Left cardiac atrium (tissue), 4 donors: ENCODE measurements at regions not wholly inside any gene's neighbourhood (a gene's known extent, or its start where the extent isn't known, plus 50 kb on each side); places are given as distances from the start of the nearest gene placed in this dataset.

ENCODE experiments used
- ATAC-seq, 2 donors: fragments of 200-7000 bp; cut with Tn5 transposase; one replicate each; pipeline ENCODE4 v1.9.1; 2020; ENCODE audit warnings: mild to moderate bottlenecking in 2 of 2, moderate library complexity in 2 of 2
- DNase-seq: peaks from one replicate; pipeline ENCODE4 v3.0.0-alpha.2; 2020
- intact Hi-C, 2 donors: fragments of 100-400 bp; cut with DNase I; formaldehyde crosslinking; loops; one replicate each; pipeline versions ENCODE4 v1.14.1 to v1.15.1; 2022 to 2023
- donor health status: DM: no; HTN: yes; CAD: no.
- donor health status: DM: no; HTN: yes; CAD: no; lungs with severe emphysema.
- donor health status: DM: yes; HTN: yes; CAD: no.
- donor health status: Dilated cardiomyopathy.

DNA sequence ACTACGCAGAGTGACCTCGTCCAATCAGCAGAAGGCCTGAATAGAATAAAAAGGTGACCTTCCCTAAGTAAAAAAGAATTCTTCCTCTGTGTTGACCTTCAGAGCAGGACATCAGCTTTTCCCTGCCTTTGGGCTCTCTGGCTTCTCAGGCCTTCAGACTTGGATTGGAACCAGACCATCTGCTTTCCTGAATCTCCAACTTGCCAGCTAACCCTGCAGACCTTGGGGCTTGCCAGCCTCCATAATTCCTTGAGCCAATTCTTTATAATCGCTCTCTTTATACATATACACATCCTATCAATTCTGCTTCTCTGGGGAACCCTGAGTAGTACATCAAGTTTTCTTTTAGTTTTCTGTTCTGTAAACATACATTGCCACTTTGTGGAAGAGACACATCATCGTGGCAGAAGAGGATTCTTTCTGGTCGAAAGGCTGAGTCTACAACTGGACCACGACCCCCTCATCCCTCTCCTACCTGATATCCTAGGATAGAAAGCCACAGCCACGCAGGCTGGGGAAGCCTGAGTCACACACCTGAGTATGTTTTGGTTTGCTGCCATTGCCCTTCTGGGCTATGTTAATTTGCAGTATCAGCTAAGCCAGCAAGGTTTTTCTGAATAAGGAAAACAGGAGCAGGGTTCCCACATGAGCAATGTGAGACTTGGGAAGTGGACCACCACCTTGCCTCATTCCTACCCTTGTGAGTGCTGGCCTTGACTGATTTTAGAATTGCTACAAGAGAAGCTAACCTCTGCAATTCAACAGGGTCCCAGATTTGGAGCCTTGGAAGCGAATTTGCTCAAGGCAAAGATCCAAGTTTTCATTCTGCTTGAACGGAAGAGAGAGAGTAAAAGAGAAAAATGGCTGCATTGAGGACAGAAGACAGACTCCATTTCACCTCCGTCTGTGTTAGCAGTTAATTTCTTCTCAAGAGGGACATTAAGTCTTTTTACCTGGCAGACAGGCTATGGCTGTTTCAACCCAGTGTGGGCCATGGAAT, 445.2 kb upstream of the FZD8 start:
- intact Hi-C loops: no loop called here
- DNase-seq: no peak
- ATAC-seq: no peak

- DNase-seq (no peak), ATAC-seq (no peak)
- intact Hi-C loops: no loop called here
These were observed 433.1 kb upstream of the FZD8 start for GRCh38 chr10:36075196-36075595.

DNA sequence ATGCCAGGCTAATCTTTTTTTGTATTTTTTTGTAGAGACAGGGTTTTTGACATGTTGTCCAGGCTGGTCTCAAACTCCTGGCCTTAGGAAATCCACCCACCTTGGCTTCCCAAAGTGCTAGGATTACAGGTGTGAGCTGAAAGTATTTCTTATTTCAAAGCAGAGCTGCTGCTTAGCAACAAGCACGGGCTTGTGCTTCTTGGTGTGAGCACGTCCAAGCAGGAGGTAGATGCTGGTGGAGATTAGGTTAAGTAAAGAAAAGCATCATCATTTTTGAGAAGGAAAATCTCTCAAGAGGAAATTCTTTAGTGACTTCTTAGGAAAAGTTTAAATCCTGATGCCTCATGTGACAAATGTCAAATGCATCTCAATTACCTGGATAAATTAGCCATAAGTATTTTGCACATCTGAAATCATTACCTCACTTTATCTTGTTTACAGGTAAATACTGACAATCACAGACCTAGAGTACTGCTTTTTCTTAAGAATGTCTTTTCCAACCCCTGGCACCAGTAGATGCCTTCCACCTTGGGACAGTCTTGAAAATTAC, 431.8 kb upstream of the FZD8 start:
- intact Hi-C loops: no loop called here
- no peak for DNase-seq
- ATAC-seq: no peak

- intact Hi-C loops: no loop called here
- no peak for ATAC-seq
- no peak for DNase-seq
These were observed 426.4 kb upstream of the FZD8 start for GRCh38 chr10:36068542-36068941.

GRCh38 chr10:36067748-36068147, 425.7 kb upstream of the FZD8 start:
- intact Hi-C loops: no loop called here
- DNase-seq (no peak), ATAC-seq (no peak)

DNA sequence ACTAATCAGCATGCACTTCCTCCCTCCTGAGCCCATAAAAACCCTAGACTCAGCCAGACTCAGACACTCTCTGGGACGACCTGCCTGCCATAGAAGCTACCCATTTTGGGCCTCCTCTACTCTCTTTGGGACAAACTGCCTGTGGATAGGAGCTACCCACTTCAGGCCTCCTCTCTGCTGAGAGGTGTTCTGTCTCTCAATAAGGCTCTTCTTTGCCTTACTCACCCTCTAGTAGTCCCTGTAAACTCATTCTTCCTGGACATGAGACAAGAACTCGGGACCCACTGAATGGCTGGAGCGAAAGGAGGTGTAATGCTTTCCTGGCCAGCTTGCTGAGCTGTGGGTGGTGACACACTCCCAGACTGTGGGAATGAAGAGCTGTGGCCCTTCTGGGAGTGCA, 424.8 kb upstream of the FZD8 start:
- DNase-seq: no peak
- no peak for ATAC-seq
- intact Hi-C loops: no loop called here

DNA sequence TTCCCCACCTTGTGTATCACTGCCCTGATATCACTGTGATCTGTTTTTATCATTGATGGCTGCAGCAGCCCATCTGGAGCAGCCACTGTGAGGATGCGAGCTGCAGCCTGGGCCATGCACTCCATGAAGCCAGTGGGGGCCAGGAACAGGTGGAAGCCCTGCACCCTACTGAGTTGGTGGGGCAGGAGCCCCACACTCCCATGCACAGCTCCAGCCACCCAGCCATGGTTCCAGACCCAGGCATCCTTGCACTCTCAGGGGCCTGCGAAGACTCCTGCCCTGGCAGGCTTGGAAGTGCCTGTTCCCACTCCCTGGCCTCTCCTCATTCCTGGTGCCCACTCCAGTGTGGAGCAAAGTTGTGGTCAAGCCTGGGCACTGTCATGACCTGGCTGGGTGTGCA, 424.0 kb upstream of the FZD8 start:
- ATAC-seq (no peak), DNase-seq (no peak)
- intact Hi-C loops: no loop called here

DNA sequence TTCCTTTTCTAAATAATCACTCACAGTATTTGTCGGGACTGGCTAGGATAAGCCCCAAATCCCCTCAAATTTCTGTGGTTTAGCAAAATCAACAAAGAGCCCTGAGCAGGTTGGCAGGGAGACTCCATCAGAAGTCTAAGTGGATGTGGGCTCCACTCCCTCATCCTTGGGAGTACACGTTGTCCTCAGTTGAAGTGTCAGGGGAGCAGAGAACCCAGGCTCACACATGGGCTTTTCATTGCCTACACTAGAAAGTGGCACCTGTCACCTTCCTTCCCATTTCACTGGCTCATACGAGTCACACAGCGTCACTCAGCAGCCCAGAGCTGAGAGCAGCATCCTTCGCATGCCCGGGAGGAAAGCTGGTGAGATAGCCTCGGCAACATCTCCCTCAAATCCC, 421.3 kb upstream of the FZD8 start:
- ATAC-seq: no peak
- DNase-seq: no peak
- intact Hi-C loops: no loop called here

DNA sequence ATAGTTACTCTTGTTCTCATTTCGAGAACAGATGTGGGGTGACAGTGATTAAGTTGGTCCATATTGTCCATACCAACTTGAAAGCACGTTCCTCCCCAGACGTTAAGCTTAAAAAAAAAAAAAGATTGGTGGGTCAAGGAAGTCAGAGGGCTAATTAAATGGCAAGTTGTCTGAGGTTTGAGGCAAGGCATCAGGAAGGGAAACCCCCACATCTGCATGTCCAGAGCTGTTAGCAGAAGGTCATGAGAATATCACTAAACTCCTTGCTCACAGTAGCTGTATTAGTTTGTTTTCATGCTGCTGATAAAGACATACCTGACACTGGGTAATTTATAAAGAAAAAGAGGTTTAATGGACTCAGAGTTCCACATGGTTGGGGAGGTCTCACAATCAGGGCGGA, 415.6 kb upstream of the FZD8 start:
- intact Hi-C loops: no loop called here
- ATAC-seq (no peak), DNase-seq (no peak)

GRCh38 chr10:36057180-36057579, 415.1 kb upstream of the FZD8 start:
- intact Hi-C loops: no loop called here
- DNase-seq (no peak), ATAC-seq (no peak)

DNA sequence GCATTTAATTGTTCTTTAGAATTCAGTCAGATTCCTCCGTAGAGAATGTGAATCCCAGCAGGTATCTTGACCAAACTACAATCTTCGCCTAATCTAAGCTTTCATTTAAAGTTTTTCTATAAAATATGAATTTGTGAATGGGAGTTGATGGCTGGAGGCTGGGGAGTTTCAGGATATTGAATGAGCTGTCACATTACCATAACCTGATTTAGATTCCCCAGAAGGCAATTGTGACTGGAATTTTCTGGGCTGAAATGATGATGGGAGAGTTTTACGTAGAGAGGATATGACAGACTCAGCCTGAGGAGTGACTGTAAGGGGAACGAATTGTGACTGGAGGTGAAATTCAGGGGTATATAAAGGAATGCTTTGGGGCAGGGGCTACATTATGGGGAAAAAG, 411.7 kb upstream of the FZD8 start:
- intact Hi-C loops: no loop called here
- DNase-seq (no peak), ATAC-seq (no peak)

DNA sequence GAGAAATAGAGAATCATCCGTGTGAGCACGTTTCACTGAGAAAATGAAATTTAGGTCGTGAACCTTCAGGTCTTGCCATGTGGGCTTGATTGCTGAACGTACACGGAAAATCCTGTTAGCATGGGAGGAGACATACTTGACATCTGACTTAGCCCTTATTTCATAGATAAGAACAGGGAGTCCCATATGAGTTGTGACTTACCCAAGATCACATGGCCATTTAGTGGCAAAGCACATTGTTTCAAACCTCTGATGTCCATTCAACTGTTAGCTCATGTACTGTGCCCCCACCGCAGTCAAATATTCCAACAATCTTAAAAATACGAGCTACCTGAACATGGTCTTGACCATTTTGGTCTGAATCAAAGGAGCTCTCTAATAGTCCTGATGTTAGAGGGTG, 411.2 kb upstream of the FZD8 start:
- intact Hi-C loops: no loop called here
- ATAC-seq (no peak), DNase-seq (no peak)

- intact Hi-C loops: no loop called here
- no peak for ATAC-seq
These were observed 409.4 kb upstream of the FZD8 start for GRCh38 chr10:36051500-36051991.

DNA sequence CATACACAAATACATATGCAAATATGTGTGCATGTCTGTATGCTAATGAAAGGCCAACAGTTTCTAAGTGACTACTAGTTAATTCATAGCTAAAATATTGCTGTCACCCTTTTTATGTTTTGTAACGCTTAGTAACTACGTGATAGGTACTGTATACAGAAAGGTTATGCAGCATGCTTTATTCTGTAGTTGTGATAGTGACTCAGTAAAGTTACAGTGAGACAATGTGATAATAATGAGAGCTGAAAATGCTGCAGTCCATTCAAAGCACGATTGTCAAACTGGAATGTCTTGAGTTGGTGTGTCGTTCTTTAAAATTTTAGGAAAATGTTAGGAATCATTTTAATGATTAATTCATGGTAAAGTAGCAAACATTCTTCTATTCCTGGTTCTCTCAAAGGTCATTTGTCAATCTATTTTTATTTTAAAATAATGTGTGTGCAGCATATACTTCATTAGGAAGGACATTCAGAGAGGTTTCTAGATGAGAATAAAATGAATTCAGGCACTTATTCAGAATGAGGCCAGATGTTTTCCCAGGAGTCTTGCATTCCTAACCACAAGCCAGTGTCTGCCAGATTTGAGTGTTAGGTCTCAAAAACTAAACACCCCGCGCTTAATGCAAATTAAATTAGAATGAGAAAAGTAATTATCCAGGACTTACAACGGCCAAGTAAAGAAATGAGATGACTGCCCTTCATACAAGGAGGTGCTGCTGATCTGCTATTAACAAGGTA, 408.8 kb upstream of the FZD8 start:
- intact Hi-C loops: no loop called here
- ATAC-seq: no peak
- DNase-seq: no peak

More at GRCh38 chr10:36051500-36051991, 409.4 kb upstream of the FZD8 start:
- DNase-seq: no peak

DNA sequence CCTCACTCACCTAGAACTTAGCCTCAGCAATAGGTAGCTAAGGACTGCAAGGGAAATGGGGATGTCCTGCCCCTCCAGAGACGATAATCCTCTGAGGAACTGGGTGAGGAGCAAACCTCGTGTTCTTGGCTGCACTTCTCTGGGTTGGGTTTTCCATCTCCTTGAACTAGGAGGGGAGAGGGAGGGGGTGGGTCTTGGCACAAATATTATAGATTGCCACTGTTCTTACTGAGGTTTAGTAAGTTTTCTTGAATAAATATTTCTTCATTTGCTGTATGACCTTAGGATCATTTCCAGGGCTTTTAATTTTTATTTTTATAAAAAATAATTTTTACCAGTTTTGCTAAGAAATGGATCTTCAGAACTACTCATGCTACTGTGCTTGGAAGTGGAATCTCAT, 406.7 kb upstream of the FZD8 start:
- intact Hi-C loops: no loop called here
- ATAC-seq (no peak), DNase-seq (no peak)

DNA sequence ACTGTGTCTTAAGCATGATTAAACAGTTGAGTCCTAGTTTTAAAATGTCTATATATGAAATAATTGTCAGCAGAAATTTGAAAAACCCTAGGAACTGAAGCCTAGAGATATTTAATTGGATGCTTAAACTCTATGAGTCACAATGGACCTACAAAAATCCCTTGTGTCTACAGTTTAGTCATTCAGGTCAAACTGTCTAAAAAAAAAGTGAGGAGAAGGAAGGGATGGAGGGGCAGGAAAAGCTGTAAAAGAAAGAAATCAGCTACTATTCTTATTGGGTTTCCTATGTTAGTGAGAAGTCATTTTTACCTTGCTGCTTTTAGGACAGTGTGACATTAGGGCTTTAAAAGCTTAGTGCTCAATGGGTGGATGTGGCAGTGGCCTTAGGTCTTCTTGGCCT, 406.1 kb upstream of the FZD8 start:
- DNase-seq: no peak
- intact Hi-C loops: no loop called here
- ATAC-seq: no peak

- ATAC-seq (peak in 1 of 2 donors; percentile 30), DNase-seq (no peak)
- intact Hi-C loops: no loop called here
These were observed 400.0 kb upstream of the FZD8 start for GRCh38 chr10:36042135-36042534.

DNA sequence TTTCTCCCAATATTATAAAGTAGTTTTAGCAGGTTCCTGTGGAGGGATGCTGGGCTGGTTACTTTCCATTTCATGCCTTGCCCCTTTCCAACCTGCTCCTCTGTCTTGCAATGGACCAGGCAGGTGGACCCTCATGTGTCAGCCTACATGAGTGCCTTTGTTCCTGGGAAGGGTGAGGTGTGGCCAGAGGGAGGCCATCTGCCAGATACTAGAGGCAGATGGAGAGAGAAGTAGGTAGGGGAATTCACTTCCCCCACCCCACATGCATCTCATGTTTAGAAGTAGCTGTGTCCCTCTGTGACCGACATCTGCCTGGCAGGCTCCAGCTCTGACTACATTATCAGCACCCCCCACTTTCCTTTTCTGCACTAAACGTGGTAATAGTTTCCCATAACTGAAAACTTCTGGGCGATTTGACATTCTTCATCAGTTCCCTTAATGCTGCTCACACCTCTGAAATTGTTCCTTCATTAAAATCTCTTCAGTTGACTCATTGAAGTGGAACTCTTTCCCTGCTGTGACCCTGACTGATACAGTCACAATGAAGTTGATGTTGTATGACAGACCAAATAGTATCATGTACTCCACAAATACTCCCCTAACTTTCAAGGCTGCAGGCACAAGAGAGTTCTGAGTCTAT, 396.3 kb upstream of the FZD8 start:
- no peak for DNase-seq
- ATAC-seq: no peak
- intact Hi-C loops: no loop called here

DNA sequence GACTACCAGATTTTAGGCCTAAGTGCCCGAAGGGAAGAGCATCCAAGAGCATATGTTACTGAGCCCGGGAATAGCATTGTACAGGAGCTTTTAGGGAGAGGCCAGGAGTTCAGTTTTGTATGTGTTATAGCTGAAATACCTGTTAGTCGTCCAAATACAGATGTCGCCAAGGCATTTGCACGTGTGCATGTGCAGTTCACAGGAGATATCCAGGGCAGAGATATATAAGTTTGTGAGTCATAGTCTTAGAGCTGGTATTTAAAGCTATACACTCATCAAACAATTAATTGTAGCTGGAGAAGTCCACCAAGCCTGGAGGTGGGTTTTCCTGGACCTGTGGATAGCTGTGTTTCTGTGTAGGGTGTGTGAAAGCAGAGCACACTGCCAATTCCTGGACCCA, 394.0 kb upstream of the FZD8 start:
- no peak for ATAC-seq
- no peak for DNase-seq
- intact Hi-C loops: no loop called here

- no peak for ATAC-seq
- DNase-seq: no peak
- intact Hi-C loops: no loop called here
These were observed 391.7 kb upstream of the FZD8 start for GRCh38 chr10:36033808-36034207.
